ENCODE measurements at regions not wholly inside any gene's neighbourhood (a gene's known extent, or its start where the extent isn't known, plus 50 kb on each side); places are given as distances from the start of the nearest gene placed in this dataset.

- WGBS, 2 donors, result 71 to 84% methylated on average over 5 of the region's 5 CpGs
- Histone ChIP-seq H3K27me3 (ENCODE audit: control insufficient read depth in 1 of 2, insufficient read depth in 2 of 2, low read length in 2 of 2) (no peaks in the 10 kb centered on the region), H3K9me3 (ENCODE audit: control insufficient read depth in 2 of 2, insufficient read depth in 1 of 2, low read depth in 1 of 2, low read length in 1 of 2) (no peaks in the 10 kb centered on the region), H3K4me3 (ENCODE audit: low read depth in 1 of 2, low read length in 2 of 2) (no peak overlapping the region), H3K4me1 (ENCODE audit: control insufficient read depth in 2 of 2, insufficient read depth in 2 of 2, low read length in 1 of 2) (no peaks in the 10 kb centered on the region), H3K36me3 (ENCODE audit: control insufficient read depth in 2 of 2, insufficient read depth in 2 of 2, low read length in 1 of 2) (no peaks in the 10 kb centered on the region), H3K27ac (ENCODE audit: low read depth in 2 of 2, low read length in 1 of 2) (no peak overlapping the region)
Observed at GRCh38 chr1:189027512-189027911, 1450.2 kb downstream of the BRINP3 start.

- Histone ChIP-seq H3K4me3 (ENCODE audit: low read depth in 1 of 2, low read length in 2 of 2) (no peak overlapping the region), H3K36me3 (ENCODE audit: control insufficient read depth in 2 of 2, insufficient read depth in 2 of 2, low read length in 1 of 2) (no peaks in the 10 kb centered on the region), H3K9me3 (ENCODE audit: control insufficient read depth in 2 of 2, insufficient read depth in 1 of 2, low read depth in 1 of 2, low read length in 1 of 2) (no peaks in the 10 kb centered on the region), H3K4me1 (ENCODE audit: control insufficient read depth in 2 of 2, insufficient read depth in 2 of 2, low read length in 1 of 2) (no peaks in the 10 kb centered on the region), H3K27ac (ENCODE audit: low read depth in 2 of 2, low read length in 1 of 2) (no peak overlapping the region), H3K27me3 (ENCODE audit: control insufficient read depth in 1 of 2, insufficient read depth in 2 of 2, low read length in 2 of 2) (no peaks in the 10 kb centered on the region)
Observed at GRCh38 chr1:189033169-189033568, 1444.5 kb downstream of the BRINP3 start.

GRCh38 chr1:189036628-189037027 is 1441.0 kb downstream of the BRINP3 start:
- no peaks in the 10 kb centered on the region for H3K27me3 ChIP-seq (ENCODE audit: control insufficient read depth in 1 of 2, insufficient read depth in 2 of 2, low read length in 2 of 2)
- 70 to 71% methylated on average over 3 of the region's 3 CpGs for WGBS, 2 donors
- H3K4me1 ChIP-seq (ENCODE audit: control insufficient read depth in 2 of 2, insufficient read depth in 2 of 2, low read length in 1 of 2), result no peaks in the 10 kb centered on the region
- no peak overlapping the region for H3K4me3 ChIP-seq (ENCODE audit: low read depth in 1 of 2, low read length in 2 of 2)
- no peaks in the 10 kb centered on the region for H3K36me3 ChIP-seq (ENCODE audit: control insufficient read depth in 2 of 2, insufficient read depth in 2 of 2, low read length in 1 of 2)
- H3K27ac ChIP-seq (ENCODE audit: low read depth in 2 of 2, low read length in 1 of 2), result no peak overlapping the region
- no peaks in the 10 kb centered on the region for H3K9me3 ChIP-seq (ENCODE audit: control insufficient read depth in 2 of 2, insufficient read depth in 1 of 2, low read depth in 1 of 2, low read length in 1 of 2)

GRCh38 chr1:189046127-189046526 is 1431.5 kb downstream of the BRINP3 start:
- no peaks in the 10 kb centered on the region for H3K36me3 ChIP-seq (ENCODE audit: control insufficient read depth in 2 of 2, insufficient read depth in 2 of 2, low read length in 1 of 2)
- WGBS, 2 donors, result 49 to 55% methylated on average over 2 of the region's 2 CpGs
- no peaks in the 10 kb centered on the region for H3K27me3 ChIP-seq (ENCODE audit: control insufficient read depth in 1 of 2, insufficient read depth in 2 of 2, low read length in 2 of 2)
- H3K9me3 ChIP-seq (ENCODE audit: control insufficient read depth in 2 of 2, insufficient read depth in 1 of 2, low read depth in 1 of 2, low read length in 1 of 2), result no peaks in the 10 kb centered on the region
- H3K27ac ChIP-seq (ENCODE audit: low read depth in 2 of 2, low read length in 1 of 2), result no peak overlapping the region
- H3K4me1 ChIP-seq (ENCODE audit: control insufficient read depth in 2 of 2, insufficient read depth in 2 of 2, low read length in 1 of 2), result no peaks in the 10 kb centered on the region
- no peak overlapping the region for H3K4me3 ChIP-seq (ENCODE audit: low read depth in 1 of 2, low read length in 2 of 2)

DNA sequence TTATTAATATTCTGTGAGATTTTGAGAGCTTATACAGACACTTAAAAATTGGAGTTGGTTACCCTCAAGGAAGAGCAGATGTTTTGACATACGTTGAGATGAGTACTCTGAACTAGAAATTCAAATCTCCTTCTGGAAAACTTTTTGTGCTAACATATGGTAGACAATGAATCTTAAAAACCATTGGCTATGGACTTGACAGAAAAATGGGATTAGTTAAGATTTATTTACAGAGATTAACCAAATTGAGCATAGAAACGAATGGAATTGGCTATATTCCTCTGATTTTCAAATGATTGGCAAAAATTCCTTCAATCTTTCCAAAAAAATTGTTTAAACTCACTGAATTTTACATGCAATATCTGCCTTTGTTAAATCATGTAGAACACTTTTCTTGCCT is 1392.9 kb downstream of the BRINP3 start:
- Histone ChIP-seq H3K9me3 (ENCODE audit: control insufficient read depth in 2 of 2, insufficient read depth in 1 of 2, low read depth in 1 of 2, low read length in 1 of 2) (no peaks in the 10 kb centered on the region), H3K36me3 (ENCODE audit: control insufficient read depth in 2 of 2, insufficient read depth in 2 of 2, low read length in 1 of 2) (no peaks in the 10 kb centered on the region), H3K27me3 (ENCODE audit: control insufficient read depth in 1 of 2, insufficient read depth in 2 of 2, low read length in 2 of 2) (no peaks in the 10 kb centered on the region), H3K4me3 (ENCODE audit: low read depth in 1 of 2, low read length in 2 of 2) (no peak overlapping the region), H3K27ac (ENCODE audit: low read depth in 2 of 2, low read length in 1 of 2) (no peak overlapping the region), H3K4me1 (ENCODE audit: control insufficient read depth in 2 of 2, insufficient read depth in 2 of 2, low read length in 1 of 2) (no peaks in the 10 kb centered on the region)
- WGBS, 2 donors, result 18 to 29% methylated on average over 2 of the region's 2 CpGs

- H3K27ac ChIP-seq (ENCODE audit: low read depth in 2 of 2, low read length in 1 of 2), result no peak overlapping the region
- no peaks in the 10 kb centered on the region for H3K27me3 ChIP-seq (ENCODE audit: control insufficient read depth in 1 of 2, insufficient read depth in 2 of 2, low read length in 2 of 2)
- no peaks in the 10 kb centered on the region for H3K36me3 ChIP-seq (ENCODE audit: control insufficient read depth in 2 of 2, insufficient read depth in 2 of 2, low read length in 1 of 2)
- H3K4me1 ChIP-seq (ENCODE audit: control insufficient read depth in 2 of 2, insufficient read depth in 2 of 2, low read length in 1 of 2), result no peaks in the 10 kb centered on the region
- H3K9me3 ChIP-seq (ENCODE audit: control insufficient read depth in 2 of 2, insufficient read depth in 1 of 2, low read depth in 1 of 2, low read length in 1 of 2), result peaks cover 0 to under 1% of the 10 kb centered on the region in 2 donors
- no peak overlapping the region for H3K4me3 ChIP-seq (ENCODE audit: low read depth in 1 of 2, low read length in 2 of 2)
Observed at GRCh38 chr1:189103956-189104355, 1373.7 kb downstream of the BRINP3 start.

DNA sequence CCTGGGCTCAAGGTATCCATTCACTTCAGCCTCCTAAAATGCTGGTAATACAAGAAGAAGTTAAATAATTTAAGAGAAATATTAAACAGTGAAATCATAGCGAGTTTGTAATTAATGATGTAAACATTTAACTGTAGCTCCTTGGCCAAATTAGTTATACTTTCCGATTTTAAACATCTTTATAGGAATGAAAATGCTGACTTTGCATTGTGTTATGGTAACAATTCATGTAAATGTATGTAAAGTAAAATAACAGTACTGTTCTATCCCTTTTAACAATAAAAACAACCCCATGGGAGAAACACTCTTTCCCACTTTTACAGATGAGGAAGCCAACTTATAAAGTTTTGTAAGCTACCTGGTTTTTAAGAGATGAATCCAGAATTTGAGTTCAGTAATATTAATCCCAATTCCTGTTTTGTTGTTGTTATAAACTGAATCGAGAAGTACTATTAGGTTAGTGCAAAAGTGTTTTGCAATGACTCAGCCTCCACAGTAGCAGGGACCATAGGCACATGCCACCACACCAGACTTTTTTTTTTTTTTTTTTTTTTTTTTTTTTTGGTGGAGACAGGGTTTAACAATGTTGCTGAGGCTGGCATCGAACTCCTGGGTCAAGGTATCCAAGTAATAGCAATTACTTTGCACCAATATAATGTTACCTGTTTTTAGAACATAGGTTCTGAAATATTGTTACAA is 1360.4 kb downstream of the BRINP3 start:
- Histone ChIP-seq H3K27ac (ENCODE audit: low read depth in 2 of 2, low read length in 1 of 2) (no peak overlapping the region), H3K9me3 (ENCODE audit: control insufficient read depth in 2 of 2, insufficient read depth in 1 of 2, low read depth in 1 of 2, low read length in 1 of 2) (no peaks in the 10 kb centered on the region), H3K4me1 (ENCODE audit: control insufficient read depth in 2 of 2, insufficient read depth in 2 of 2, low read length in 1 of 2) (no peaks in the 10 kb centered on the region), H3K4me3 (ENCODE audit: low read depth in 1 of 2, low read length in 2 of 2) (no peak overlapping the region), H3K27me3 (ENCODE audit: control insufficient read depth in 1 of 2, insufficient read depth in 2 of 2, low read length in 2 of 2) (no peaks in the 10 kb centered on the region), H3K36me3 (ENCODE audit: control insufficient read depth in 2 of 2, insufficient read depth in 2 of 2, low read length in 1 of 2) (no peaks in the 10 kb centered on the region)
- WGBS, 2 donors, result 67 to 73% methylated on average over 4 of the region's 4 CpGs

GRCh38 chr1:189121941-189122340 is 1355.7 kb downstream of the BRINP3 start:
- Histone ChIP-seq H3K9me3 (ENCODE audit: control insufficient read depth in 2 of 2, insufficient read depth in 1 of 2, low read depth in 1 of 2, low read length in 1 of 2) (no peaks in the 10 kb centered on the region), H3K36me3 (ENCODE audit: control insufficient read depth in 2 of 2, insufficient read depth in 2 of 2, low read length in 1 of 2) (no peaks in the 10 kb centered on the region), H3K27ac (ENCODE audit: low read depth in 2 of 2, low read length in 1 of 2) (no peak overlapping the region), H3K4me3 (ENCODE audit: low read depth in 1 of 2, low read length in 2 of 2) (no peak overlapping the region), H3K4me1 (ENCODE audit: control insufficient read depth in 2 of 2, insufficient read depth in 2 of 2, low read length in 1 of 2) (no peaks in the 10 kb centered on the region), H3K27me3 (ENCODE audit: control insufficient read depth in 1 of 2, insufficient read depth in 2 of 2, low read length in 2 of 2) (no peaks in the 10 kb centered on the region)
- WGBS, 2 donors, result 51 to 69% methylated on average over 2 of the region's 2 CpGs

DNA sequence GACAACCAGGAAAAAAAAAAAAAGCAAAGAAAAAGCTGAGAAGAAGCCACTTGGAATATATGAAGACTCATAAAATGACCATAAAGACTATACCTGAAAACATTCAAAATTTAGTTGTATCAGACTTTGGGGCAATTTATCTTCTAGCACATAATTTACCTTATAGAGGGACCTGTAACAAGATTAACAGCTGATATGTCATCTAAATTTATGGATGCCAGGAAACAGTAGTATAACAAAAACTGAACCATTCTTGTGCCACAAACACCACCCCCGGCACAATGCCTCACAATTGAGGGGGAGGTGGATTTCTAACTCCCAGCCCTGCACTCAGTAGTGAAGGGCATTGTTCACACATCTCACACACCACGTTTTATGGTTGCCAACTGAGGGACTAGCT is 1352.0 kb downstream of the BRINP3 start:
- 61% methylated on average over 2 of the region's 2 CpGs for WGBS, 2 donors
- Histone ChIP-seq H3K4me3 (ENCODE audit: low read depth in 1 of 2, low read length in 2 of 2) (no peak overlapping the region), H3K27me3 (ENCODE audit: control insufficient read depth in 1 of 2, insufficient read depth in 2 of 2, low read length in 2 of 2) (no peaks in the 10 kb centered on the region), H3K27ac (ENCODE audit: low read depth in 2 of 2, low read length in 1 of 2) (no peak overlapping the region), H3K9me3 (ENCODE audit: control insufficient read depth in 2 of 2, insufficient read depth in 1 of 2, low read depth in 1 of 2, low read length in 1 of 2) (no peaks in the 10 kb centered on the region), H3K4me1 (ENCODE audit: control insufficient read depth in 2 of 2, insufficient read depth in 2 of 2, low read length in 1 of 2) (no peaks in the 10 kb centered on the region), H3K36me3 (ENCODE audit: control insufficient read depth in 2 of 2, insufficient read depth in 2 of 2, low read length in 1 of 2) (no peaks in the 10 kb centered on the region)

GRCh38 chr1:189131576-189131975 is 1346.1 kb downstream of the BRINP3 start:
- Histone ChIP-seq H3K9me3 (ENCODE audit: control insufficient read depth in 2 of 2, insufficient read depth in 1 of 2, low read depth in 1 of 2, low read length in 1 of 2) (peaks cover 0 to 8% of the 10 kb centered on the region in 2 donors), H3K27me3 (ENCODE audit: control insufficient read depth in 1 of 2, insufficient read depth in 2 of 2, low read length in 2 of 2) (no peaks in the 10 kb centered on the region), H3K4me1 (ENCODE audit: control insufficient read depth in 2 of 2, insufficient read depth in 2 of 2, low read length in 1 of 2) (no peaks in the 10 kb centered on the region), H3K36me3 (ENCODE audit: control insufficient read depth in 2 of 2, insufficient read depth in 2 of 2, low read length in 1 of 2) (no peaks in the 10 kb centered on the region), H3K27ac (ENCODE audit: low read depth in 2 of 2, low read length in 1 of 2) (no peak overlapping the region), H3K4me3 (ENCODE audit: low read depth in 1 of 2, low read length in 2 of 2) (no peak overlapping the region)
- WGBS, 2 donors, result 86 to 89% methylated on average over 3 of the region's 3 CpGs
